ENCODE measurements at regions not wholly inside any gene's neighbourhood (a gene's known extent, or its start where the extent isn't known, plus 50 kb on each side); places are given as distances from the start of the nearest gene placed in this dataset.

- no peak overlapping the region for H3K4me3 ChIP-seq
- 95 to 97% methylated on average over 5 of the region's 5 CpGs for WGBS, 2 donors
- DNase-seq, result no peak
- ATAC-seq, result no peak
- peaks cover 0 to 27% (median 0%) of the 10 kb centered on the region in 11 donors for H3K9me3 ChIP-seq
- no peaks in the 10 kb centered on the region for H3K27me3 ChIP-seq
- intact Hi-C loops (cut with DNase I), result loop anchor here in 1 of 10 donors (10.0 kb wide), 1 partner anchor 58 kb away; no protein-coding TSS in a partner anchor
- H3K27ac ChIP-seq, result no peak overlapping the region
- TF ChIP-seq, protein P1, sequence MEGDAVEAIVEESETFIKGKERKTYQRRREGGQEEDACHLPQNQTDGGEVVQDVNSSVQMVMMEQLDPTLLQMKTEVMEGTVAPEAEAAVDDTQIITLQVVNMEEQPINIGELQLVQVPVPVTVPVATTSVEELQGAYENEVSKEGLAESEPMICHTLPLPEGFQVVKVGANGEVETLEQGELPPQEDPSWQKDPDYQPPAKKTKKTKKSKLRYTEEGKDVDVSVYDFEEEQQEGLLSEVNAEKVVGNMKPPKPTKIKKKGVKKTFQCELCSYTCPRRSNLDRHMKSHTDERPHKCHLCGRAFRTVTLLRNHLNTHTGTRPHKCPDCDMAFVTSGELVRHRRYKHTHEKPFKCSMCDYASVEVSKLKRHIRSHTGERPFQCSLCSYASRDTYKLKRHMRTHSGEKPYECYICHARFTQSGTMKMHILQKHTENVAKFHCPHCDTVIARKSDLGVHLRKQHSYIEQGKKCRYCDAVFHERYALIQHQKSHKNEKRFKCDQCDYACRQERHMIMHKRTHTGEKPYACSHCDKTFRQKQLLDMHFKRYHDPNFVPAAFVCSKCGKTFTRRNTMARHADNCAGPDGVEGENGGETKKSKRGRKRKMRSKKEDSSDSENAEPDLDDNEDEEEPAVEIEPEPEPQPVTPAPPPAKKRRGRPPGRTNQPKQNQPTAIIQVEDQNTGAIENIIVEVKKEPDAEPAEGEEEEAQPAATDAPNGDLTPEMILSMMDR (IDR thresholded peaks at IDR 0.05), result no peak
- H3K4me1 ChIP-seq, result peaks cover 0 to 10% (median 0%) of the 10 kb centered on the region in 9 donors
- no peaks in the 10 kb centered on the region for H3K36me3 ChIP-seq
Measured at GRCh38 chr7:46957195-46957594, 624.7 kb downstream of the TNS3 start.

DNA sequence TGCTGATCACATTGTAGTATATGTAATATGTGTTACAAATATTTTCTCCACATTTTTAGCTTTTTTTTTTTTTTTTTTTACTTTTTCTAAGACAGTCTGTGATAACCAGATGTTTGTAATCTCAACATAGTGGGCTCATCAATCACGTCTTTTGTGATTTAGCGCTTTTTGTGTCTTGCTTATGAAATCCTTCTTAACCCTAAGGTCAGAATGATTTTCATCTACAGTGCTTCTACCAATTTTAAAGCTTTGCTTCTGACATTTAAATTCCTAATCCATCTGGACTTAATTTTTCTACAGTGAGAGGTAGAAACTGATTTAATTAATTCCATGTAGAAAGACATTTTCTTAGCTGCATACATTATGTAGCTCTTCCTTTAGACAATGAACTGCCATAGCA is 626.4 kb downstream of the TNS3 start:
- intact Hi-C loops (cut with DNase I), result loop anchor here in 1 of 10 donors (10.0 kb wide), 1 partner anchor 59 kb away; no protein-coding TSS in a partner anchor
- no peaks in the 10 kb centered on the region for H3K27me3 ChIP-seq
- no peaks in the 10 kb centered on the region for H3K36me3 ChIP-seq
- TF ChIP-seq, protein P1 (IDR thresholded peaks at IDR 0.05), result no peak
- no peak for ATAC-seq
- H3K4me1 ChIP-seq, result peaks cover 0 to 10% (median 0%) of the 10 kb centered on the region in 9 donors
- DNase-seq, result no peak
- no peak overlapping the region for H3K27ac ChIP-seq
- WGBS, 2 donors, result 94 to 97% methylated on average over 2 of the region's 2 CpGs
- peaks cover 0 to 14% (median 0%) of the 10 kb centered on the region in 11 donors for H3K9me3 ChIP-seq
- H3K4me3 ChIP-seq, result no peak overlapping the region

DNA sequence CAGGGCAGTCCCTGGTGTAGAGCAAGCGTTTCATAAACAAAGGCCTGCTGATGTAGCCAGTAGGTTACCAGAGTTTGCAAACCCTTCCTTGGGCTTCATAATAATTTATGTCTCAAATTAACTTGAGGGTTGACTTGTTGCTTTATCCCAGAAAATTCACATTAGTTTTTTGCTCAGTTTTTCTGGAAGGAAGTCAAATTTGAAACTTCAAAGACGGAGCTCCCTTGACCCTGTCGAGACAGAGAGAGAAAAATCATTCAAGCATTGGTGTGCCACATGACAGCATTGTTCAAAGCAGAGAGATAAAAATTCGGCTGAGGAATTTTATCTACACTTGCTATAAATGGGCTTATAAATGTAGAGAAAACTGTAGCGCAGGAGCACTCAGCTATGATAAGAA is 627.7 kb downstream of the TNS3 start:
- H3K9me3 ChIP-seq, result peaks cover 0 to 3% (median 0%) of the 10 kb centered on the region in 11 donors
- intact Hi-C loops (cut with DNase I), result loop anchor here in 1 of 10 donors (10.0 kb wide), 1 partner anchor 61 kb away; no protein-coding TSS in a partner anchor
- DNase-seq (no peak), ATAC-seq (no peak)
- TF ChIP-seq, protein P1 (IDR thresholded peaks at IDR 0.05), result no peak
- no peak overlapping the region for H3K27ac ChIP-seq
- peaks cover 0 to 13% (median 4%) of the 10 kb centered on the region in 9 donors for H3K4me1 ChIP-seq
- no peaks in the 10 kb centered on the region for H3K27me3 ChIP-seq
- H3K4me3 ChIP-seq, result no peak overlapping the region
- no peaks in the 10 kb centered on the region for H3K36me3 ChIP-seq
- WGBS, 2 donors, result 27 to 36% methylated on average over 5 of the region's 5 CpGs

DNA sequence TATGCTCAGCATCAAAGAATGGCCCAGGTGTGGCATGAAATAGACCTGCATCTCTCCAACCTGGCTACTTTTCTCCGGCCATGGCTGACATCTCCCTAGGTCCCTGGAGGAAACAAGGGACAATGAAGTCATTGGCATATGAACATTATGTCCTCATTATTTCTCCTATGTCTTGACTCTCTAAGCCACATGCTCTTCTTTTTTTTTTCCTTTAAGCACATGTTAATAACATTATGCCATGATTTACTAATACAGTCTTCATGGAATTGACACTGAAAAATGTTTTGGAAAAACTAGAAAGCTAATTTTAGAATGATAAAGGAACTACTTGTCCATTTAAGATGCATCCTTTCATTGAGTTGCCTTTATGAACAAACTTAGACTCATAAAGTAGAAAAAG is 628.9 kb downstream of the TNS3 start:
- H3K4me3 ChIP-seq, result no peak overlapping the region
- intact Hi-C loops (cut with DNase I), result loop anchor here in 1 of 10 donors (10.0 kb wide), 1 partner anchor 62 kb away; no protein-coding TSS in a partner anchor
- H3K4me1 ChIP-seq, result peaks cover 0 to 21% (median 4%) of the 10 kb centered on the region in 9 donors
- WGBS, 2 donors, result 87 to 91% methylated on average over 1 of the region's 1 CpG
- H3K27ac ChIP-seq, result no peak overlapping the region
- H3K9me3 ChIP-seq, result no peaks in the 10 kb centered on the region
- H3K27me3 ChIP-seq, result no peaks in the 10 kb centered on the region
- DNase-seq, result no peak
- no peak for ATAC-seq
- H3K36me3 ChIP-seq, result no peaks in the 10 kb centered on the region
- TF ChIP-seq, protein P1 (IDR thresholded peaks at IDR 0.05), result no peak
